ENCODE measurements at regions not wholly inside any gene's neighbourhood (a gene's known extent, or its start where the extent isn't known, plus 50 kb on each side); places are given as distances from the start of the nearest gene placed in this dataset.

DNA sequence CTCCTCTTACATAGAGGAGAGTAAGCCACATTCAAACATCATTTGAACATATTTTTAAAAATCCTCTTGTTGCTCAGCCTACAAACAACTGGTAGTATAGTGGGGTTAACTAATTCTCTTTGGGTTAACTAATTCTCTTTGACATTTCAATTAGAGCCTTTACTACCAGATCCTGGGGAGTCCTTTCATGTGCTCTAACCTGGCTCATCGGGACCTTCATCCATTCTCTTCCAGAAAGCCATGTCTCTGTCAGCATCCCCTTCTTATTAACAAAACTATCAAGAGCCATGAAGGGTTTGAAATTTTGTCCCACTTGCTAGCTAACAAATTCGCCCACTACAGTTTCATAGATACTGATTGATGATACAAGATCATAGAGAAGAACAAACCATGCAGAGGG, 349.8 kb upstream of the PABPC4L start:
- TF ChIP-seq, protein P1, sequence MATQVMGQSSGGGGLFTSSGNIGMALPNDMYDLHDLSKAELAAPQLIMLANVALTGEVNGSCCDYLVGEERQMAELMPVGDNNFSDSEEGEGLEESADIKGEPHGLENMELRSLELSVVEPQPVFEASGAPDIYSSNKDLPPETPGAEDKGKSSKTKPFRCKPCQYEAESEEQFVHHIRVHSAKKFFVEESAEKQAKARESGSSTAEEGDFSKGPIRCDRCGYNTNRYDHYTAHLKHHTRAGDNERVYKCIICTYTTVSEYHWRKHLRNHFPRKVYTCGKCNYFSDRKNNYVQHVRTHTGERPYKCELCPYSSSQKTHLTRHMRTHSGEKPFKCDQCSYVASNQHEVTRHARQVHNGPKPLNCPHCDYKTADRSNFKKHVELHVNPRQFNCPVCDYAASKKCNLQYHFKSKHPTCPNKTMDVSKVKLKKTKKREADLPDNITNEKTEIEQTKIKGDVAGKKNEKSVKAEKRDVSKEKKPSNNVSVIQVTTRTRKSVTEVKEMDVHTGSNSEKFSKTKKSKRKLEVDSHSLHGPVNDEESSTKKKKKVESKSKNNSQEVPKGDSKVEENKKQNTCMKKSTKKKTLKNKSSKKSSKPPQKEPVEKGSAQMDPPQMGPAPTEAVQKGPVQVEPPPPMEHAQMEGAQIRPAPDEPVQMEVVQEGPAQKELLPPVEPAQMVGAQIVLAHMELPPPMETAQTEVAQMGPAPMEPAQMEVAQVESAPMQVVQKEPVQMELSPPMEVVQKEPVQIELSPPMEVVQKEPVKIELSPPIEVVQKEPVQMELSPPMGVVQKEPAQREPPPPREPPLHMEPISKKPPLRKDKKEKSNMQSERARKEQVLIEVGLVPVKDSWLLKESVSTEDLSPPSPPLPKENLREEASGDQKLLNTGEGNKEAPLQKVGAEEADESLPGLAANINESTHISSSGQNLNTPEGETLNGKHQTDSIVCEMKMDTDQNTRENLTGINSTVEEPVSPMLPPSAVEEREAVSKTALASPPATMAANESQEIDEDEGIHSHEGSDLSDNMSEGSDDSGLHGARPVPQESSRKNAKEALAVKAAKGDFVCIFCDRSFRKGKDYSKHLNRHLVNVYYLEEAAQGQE (IDR thresholded peaks at IDR 0.05; ENCODE audit: low read depth) = no peak
- TF ChIP-seq NFIC (IDR thresholded peaks at IDR 0.05) (no peak), TAF1 (IDR thresholded peaks at IDR 0.05; ENCODE audit: low read depth) (no peak), EGR1 (IDR thresholded peaks at IDR 0.05) (no peak), TEAD4 (IDR thresholded peaks at IDR 0.05) (no peak), EP300 (IDR thresholded peaks at IDR 0.05; ENCODE audit: borderline replicate concordance) (no peak), RAD21 (IDR thresholded peaks at IDR 0.05; ENCODE audit: low read depth) (no peak), CEBPB (IDR thresholded peaks at IDR 0.05) (no peak), CREB1 (IDR thresholded peaks at IDR 0.05; ENCODE audit: low read depth) (no peak), ZBTB7A (IDR thresholded peaks at IDR 0.05; ENCODE audit: low read depth) (no peak), FOXM1 (IDR thresholded peaks at IDR 0.05; ENCODE audit: borderline replicate concordance, low read depth) (no peak), YY1 (IDR thresholded peaks at IDR 0.05; ENCODE audit: low read depth) (no peak), TCF12 (IDR thresholded peaks at IDR 0.05; ENCODE audit: low read depth) (no peak)
- TF ChIP-seq, protein P2, sequence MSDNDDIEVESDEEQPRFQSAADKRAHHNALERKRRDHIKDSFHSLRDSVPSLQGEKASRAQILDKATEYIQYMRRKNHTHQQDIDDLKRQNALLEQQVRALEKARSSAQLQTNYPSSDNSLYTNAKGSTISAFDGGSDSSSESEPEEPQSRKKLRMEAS (IDR thresholded peaks at IDR 0.05) = no peak
